GM12865 (cell line): ENCODE measurements at regions not wholly inside any gene's neighbourhood (a gene's known extent, or its start where the extent isn't known, plus 50 kb on each side); places are given as distances from the start of the nearest gene placed in this dataset.
A peak's percentile ranks its signal among the peaks of the same experiment; 100 is the strongest.

Source experiments
- DNase-seq: peaks from one replicate; pipeline ENCODE4 v3.0.0; 2010; ENCODE audit warnings: low read depth
- H3K4me3 ChIP-seq: 2 replicates; pipeline ENCODE4 v1.5.1; 2011; ENCODE audit warnings: mild to moderate bottlenecking, low read depth, low read length, control low read depth
- TF ChIP-seq, protein P1 (sequence below): IDR thresholded peaks from 2 replicates; pipeline ENCODE4 v1.5.1; 2011; ENCODE audit warnings: low read length, control low read depth, low read depth, inconsistent platforms; ENCODE audit not compliant: insufficient read depth; ENCODE audit errors: missing control alignments

DNA sequence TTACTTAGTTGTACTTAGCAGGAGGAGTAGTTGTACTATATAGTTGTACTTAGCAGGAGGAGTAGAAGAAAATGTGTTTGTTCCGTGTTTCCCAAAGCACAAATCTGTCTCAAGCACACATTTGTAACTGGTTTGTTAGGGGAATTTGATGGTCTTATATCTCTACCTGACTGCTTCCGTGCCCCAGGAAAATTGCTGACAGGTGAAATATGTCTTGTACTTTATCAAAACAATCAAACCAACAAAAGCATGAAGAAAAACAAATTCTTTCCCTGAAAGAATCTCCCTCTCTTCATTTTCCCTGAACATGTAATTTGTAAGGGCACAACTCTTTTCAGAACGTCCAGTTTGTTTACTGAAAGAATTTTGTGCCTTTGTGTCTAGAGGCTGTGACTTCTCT lies 106.6 kb upstream of the RGS17 start:
- TF ChIP-seq, protein P1, sequence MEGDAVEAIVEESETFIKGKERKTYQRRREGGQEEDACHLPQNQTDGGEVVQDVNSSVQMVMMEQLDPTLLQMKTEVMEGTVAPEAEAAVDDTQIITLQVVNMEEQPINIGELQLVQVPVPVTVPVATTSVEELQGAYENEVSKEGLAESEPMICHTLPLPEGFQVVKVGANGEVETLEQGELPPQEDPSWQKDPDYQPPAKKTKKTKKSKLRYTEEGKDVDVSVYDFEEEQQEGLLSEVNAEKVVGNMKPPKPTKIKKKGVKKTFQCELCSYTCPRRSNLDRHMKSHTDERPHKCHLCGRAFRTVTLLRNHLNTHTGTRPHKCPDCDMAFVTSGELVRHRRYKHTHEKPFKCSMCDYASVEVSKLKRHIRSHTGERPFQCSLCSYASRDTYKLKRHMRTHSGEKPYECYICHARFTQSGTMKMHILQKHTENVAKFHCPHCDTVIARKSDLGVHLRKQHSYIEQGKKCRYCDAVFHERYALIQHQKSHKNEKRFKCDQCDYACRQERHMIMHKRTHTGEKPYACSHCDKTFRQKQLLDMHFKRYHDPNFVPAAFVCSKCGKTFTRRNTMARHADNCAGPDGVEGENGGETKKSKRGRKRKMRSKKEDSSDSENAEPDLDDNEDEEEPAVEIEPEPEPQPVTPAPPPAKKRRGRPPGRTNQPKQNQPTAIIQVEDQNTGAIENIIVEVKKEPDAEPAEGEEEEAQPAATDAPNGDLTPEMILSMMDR, result no peak
- H3K4me3 ChIP-seq, result no peak overlapping the region
- DNase-seq, result no peak

DNA sequence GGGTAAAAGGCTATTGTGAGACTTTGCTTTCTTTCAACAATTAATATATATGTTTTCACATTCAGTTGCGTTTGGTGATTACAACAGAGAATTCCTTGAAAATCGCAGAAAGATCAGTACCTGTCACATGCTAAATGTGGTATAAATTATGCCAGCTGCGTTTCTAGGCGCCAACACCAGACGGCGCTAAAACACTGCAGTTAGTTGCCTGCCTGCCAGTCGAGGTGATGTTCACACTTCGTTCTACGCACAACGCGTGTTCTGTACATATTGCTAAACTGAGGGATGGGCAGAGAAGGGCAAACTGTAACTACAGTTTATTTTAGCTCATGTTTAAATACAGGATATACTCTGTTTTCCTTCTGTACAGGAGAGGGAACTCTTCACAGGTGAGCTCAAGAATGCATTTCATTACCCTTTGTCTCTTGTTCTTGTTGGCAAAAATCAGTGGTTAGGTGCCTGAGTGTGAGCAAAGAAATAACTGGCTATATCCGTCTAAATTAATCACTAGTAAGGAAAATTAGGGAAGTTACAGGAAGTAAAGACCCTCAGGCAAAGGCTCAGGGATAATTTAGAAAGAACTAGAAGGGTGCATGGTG lies 100.1 kb upstream of the RGS17 start:
- TF ChIP-seq, protein P1, result peak; percentile 93
- no peak overlapping the region for H3K4me3 ChIP-seq
- DNase-seq, result peak; percentile 48

DNA sequence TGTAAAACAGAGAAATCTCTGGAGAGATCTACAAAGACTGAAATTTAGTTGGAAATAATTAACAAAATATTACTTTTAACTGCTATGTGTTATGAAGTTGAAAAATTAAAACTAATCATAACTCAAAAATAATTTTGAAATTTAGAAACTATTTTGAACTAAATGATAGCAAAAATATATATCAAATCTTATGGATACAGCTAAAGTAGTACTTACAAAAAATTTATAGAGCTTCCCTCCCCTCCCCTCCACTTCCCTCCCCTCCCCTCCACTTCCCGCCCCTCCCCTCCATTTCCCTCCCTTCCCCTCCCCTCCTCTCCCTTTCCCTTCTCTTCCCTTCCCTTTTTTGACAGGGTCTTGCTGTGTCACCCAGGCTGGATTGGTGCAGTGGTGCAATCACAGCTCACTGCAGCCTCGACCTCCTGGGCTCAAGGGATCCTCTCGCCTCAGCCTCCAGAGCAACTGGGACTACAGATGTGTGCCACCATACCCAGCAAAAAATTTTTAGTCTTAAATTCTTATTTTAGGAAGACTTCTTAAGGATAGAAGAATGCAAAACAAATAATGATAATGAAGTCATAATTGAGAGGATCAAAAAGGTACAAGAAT lies 87.2 kb upstream of the RGS17 start:
- DNase-seq, result no peak
- no peak overlapping the region for H3K4me3 ChIP-seq
- TF ChIP-seq, protein P1, result no peak

DNA sequence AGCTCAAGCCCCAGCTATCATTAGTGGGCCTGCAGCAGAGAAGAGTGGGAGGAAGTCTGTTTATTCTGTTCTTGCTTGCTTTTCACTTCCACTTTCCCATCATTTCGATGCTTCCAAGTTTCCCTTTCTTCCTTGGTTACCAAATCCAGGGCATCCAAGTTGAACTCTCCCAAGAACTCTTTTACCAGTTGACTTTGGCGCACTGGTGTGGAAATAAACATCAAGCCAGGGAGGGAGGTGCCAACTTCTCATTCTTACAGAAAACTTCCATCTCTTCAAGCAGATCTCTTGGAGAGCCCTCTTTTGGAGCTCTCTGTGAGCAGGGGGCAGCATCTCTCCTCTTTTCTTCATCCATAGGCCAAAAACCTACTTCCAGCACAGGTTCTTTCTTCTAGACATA lies 85.7 kb upstream of the RGS17 start:
- TF ChIP-seq, protein P1, result no peak
- H3K4me3 ChIP-seq, result no peak overlapping the region
- DNase-seq, result no peak

DNA sequence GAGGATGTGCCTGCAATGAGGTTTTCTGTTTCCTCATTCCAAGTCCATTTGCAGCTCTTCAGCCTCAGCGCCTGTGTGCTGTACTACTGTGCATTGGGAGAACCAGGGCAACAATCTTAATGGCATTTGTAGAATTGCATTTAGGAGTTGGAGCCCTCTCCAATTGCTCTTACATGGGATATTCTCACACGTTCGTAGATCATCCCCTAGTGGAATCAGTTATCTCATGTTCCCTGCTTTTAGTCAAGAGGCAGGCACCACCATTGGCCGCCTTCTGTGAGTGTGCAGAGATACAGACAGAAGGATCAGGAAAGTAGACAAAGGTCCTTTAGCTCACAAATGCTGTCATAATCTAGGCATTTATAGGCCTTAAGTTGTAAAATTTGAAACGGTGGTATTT lies 84.2 kb upstream of the RGS17 start:
- H3K4me3 ChIP-seq, result no peak overlapping the region
- DNase-seq, result no peak
- TF ChIP-seq, protein P1, result no peak

DNA sequence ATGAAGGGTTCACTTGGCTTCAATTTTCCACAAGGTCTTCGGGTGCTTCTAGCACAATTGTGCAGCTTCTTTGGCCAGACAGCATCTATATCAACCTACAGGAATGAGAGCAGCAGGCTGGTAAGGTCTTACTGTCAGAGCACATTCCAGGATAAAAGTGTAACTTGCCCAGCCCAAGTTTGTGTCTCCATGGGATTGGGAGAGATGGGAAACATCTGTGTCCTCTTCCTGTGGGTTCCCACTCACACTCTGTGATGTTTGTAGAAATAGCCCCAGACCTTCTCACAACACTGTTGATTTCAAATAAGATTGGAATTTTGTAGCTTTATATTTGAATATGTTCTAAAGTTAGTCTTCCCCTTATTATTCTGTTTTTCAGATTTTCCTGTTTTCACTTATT lies 83.4 kb upstream of the RGS17 start:
- TF ChIP-seq, protein P1, result no peak
- H3K4me3 ChIP-seq, result no peak overlapping the region
- DNase-seq, result no peak

DNA sequence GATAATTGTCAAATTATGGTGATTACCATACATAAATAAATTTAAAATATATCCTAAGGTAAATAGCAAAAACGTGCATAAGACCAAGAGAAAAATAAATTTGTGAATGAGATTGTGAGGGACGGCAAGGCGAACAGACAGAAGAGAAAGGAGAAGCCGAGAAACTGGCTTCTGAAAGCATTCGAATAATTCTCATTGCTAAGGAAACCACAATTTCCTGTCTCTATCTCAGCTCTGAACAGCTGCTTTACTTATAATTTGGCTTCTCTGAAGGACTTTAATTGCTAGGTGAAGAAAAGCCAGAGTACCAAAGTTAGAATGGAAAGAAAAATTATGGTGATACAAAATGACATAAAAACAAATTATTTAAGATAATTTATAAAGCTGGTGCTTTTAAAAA lies 79.0 kb upstream of the RGS17 start:
- TF ChIP-seq, protein P1, result no peak
- peak; percentile 17 for DNase-seq
- no peak overlapping the region for H3K4me3 ChIP-seq
